ENCODE measurements at regions not wholly inside any gene's neighbourhood (a gene's known extent, or its start where the extent isn't known, plus 50 kb on each side); places are given as distances from the start of the nearest gene placed in this dataset.

DNA sequence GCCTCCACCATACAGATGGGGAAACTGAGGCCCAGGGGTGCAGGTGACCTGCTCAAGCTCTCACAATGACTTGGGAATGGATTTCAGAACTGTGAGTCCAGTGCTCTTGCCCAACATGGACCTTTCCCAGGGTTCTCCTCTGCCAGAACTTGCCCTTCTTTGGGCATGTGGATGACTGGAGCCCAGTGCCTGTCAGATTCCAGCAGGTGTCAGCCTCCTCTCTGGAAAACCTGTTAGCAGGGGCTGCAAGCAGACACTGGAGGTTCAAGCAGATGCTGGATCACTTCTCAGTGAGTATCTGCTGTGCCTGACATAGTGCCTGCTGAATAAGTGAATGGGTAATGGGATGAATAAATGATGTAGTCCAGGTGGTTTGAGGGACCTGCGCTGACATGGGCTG lies 314.2 kb upstream of the POU3F1 start:
- TF ChIP-seq, protein P1, sequence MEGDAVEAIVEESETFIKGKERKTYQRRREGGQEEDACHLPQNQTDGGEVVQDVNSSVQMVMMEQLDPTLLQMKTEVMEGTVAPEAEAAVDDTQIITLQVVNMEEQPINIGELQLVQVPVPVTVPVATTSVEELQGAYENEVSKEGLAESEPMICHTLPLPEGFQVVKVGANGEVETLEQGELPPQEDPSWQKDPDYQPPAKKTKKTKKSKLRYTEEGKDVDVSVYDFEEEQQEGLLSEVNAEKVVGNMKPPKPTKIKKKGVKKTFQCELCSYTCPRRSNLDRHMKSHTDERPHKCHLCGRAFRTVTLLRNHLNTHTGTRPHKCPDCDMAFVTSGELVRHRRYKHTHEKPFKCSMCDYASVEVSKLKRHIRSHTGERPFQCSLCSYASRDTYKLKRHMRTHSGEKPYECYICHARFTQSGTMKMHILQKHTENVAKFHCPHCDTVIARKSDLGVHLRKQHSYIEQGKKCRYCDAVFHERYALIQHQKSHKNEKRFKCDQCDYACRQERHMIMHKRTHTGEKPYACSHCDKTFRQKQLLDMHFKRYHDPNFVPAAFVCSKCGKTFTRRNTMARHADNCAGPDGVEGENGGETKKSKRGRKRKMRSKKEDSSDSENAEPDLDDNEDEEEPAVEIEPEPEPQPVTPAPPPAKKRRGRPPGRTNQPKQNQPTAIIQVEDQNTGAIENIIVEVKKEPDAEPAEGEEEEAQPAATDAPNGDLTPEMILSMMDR (IDR thresholded peaks at IDR 0.05) = peak; percentile 47
- no peak for TF ChIP-seq EZH2 (IDR thresholded peaks at IDR 0.05)
